ENCODE measurements at regions not wholly inside any gene's neighbourhood (a gene's known extent, or its start where the extent isn't known, plus 50 kb on each side); places are given as distances from the start of the nearest gene placed in this dataset.

DNA sequence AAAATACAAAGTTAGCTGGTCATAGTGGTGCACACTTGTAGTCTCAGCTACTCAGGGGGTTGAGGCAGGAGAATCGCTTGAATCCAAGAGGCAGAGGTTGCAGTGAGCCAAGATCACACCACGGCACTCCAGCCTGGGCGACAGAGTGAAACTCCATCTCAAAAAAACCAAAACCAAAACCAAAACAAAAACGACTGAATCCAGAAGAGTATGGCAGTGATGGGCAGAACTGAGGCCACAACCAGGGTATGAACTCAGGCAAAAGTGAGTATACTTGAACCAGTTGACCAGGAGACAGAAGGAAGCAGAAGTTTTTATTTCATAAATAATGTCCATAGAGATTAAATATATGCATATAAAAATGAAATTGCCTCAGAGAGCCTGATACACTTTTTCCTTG, 620.0 kb upstream of the SEL1L start:
- Mint-ChIP-seq H3K9me3 (peaks cover 11 to 13% of the 10 kb centered on the region in 2 donors), H3K4me1 (no peaks in the 10 kb centered on the region), H3K4me3 (no peak overlapping the region), H3K27ac (no peak overlapping the region), H3K27me3 (ENCODE audit: low read depth in 2 of 2) (no peaks in the 10 kb centered on the region), H3K36me3 (no peaks in the 10 kb centered on the region)
- Histone ChIP-seq H3K4me3 (ENCODE audit: low read length) (no peak overlapping the region), H3K36me3 (ENCODE audit: control insufficient read depth, insufficient read depth, low read length) (no peaks in the 10 kb centered on the region), H3K27ac (ENCODE audit: low read length) (no peak overlapping the region), H3K9me3 (ENCODE audit: control insufficient read depth, insufficient read depth, low read length) (peaks cover 2% of the 10 kb centered on the region), H3K27me3 (ENCODE audit: control insufficient read depth, insufficient read depth, low read length) (no peaks in the 10 kb centered on the region), H3K4me1 (ENCODE audit: control insufficient read depth, insufficient read depth, low read length) (no peaks in the 10 kb centered on the region)
- 84% methylated on average over 4 of the region's 4 CpGs for WGBS (ENCODE audit: insufficient coverage)
- ATAC-seq (no peak), DNase-seq (no peak)
- intact Hi-C loops (cut with micrococcal nuclease) = no loop called here
- no peak for TF ChIP-seq CTCF (IDR thresholded peaks at IDR 0.05)

DNA sequence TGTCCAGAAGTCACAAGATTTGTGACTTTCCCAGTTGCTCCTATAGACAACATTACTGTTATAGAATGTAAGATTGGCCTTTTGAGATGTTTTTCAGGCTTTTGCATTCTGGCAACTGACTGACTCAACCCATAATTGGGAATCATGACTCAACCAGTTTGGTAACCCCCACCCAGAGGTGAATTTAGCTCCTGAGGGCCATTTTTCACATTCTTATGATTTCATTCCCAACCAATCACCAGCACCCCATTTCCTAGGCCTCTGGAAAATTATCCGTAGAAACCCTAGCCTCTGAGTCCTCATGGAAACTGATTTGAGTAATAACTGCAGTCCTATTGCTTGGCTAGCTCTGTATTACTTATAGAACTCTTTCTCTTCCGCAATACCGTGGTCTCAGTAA, 626.0 kb upstream of the SEL1L start:
- no peak overlapping the region for H3K4me3 ChIP-seq (ENCODE audit: low read length)
- no peaks in the 10 kb centered on the region for H3K4me1 Mint-ChIP-seq
- H3K27me3 ChIP-seq (ENCODE audit: control insufficient read depth, insufficient read depth, low read length) = no peaks in the 10 kb centered on the region
- intact Hi-C loops (cut with micrococcal nuclease) = no loop called here
- no peak for TF ChIP-seq CTCF (IDR thresholded peaks at IDR 0.05)
- ATAC-seq (no peak), DNase-seq (no peak)
- WGBS (ENCODE audit: insufficient coverage) = 100% methylated on average over 3 of the region's 3 CpGs
- H3K36me3 ChIP-seq (ENCODE audit: control insufficient read depth, insufficient read depth, low read length) = no peaks in the 10 kb centered on the region
- no peak overlapping the region for H3K27ac Mint-ChIP-seq
- no peaks in the 10 kb centered on the region for H3K4me1 ChIP-seq (ENCODE audit: control insufficient read depth, insufficient read depth, low read length)
- H3K9me3 ChIP-seq (ENCODE audit: control insufficient read depth, insufficient read depth, low read length) = peaks cover 5% of the 10 kb centered on the region
- peaks cover 8% of the 10 kb centered on the region for H3K36me3 Mint-ChIP-seq
- H3K4me3 Mint-ChIP-seq = no peak overlapping the region
- H3K9me3 Mint-ChIP-seq = peaks cover 5 to 15% of the 10 kb centered on the region in 2 donors
- H3K27ac ChIP-seq (ENCODE audit: low read length) = no peak overlapping the region
- no peaks in the 10 kb centered on the region for H3K27me3 Mint-ChIP-seq (ENCODE audit: low read depth in 2 of 2)

DNA sequence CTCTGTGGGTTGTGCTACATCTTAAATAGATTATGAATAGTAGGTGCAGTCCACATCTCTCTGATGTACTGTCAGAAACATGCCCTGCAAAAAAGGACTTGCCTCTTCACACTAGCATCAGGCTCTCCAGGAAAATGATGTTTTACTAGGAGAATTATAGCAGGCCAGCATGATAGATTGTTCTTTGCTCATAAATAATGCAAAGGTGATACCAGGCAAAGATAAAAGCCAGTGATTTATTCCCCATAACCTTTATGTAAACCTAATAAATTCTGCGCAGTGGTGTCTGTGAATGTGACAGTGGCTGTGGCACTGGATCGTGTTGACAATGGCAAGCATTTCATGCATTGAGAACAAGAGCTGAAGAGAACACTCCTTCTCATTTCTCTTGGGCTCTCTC, 646.5 kb upstream of the SEL1L start:
- Histone ChIP-seq H3K27ac (ENCODE audit: low read length) (no peak overlapping the region), H3K9me3 (ENCODE audit: control insufficient read depth, insufficient read depth, low read length) (no peaks in the 10 kb centered on the region), H3K36me3 (ENCODE audit: control insufficient read depth, insufficient read depth, low read length) (no peaks in the 10 kb centered on the region), H3K4me3 (ENCODE audit: low read length) (no peak overlapping the region), H3K4me1 (ENCODE audit: control insufficient read depth, insufficient read depth, low read length) (no peaks in the 10 kb centered on the region), H3K27me3 (ENCODE audit: control insufficient read depth, insufficient read depth, low read length) (no peaks in the 10 kb centered on the region)
- peaks cover 8% of the 10 kb centered on the region for H3K36me3 Mint-ChIP-seq
- peaks cover 18 to 24% of the 10 kb centered on the region in 2 donors for H3K9me3 Mint-ChIP-seq
- H3K27me3 Mint-ChIP-seq (ENCODE audit: low read depth in 2 of 2) = no peaks in the 10 kb centered on the region
- no peak overlapping the region for H3K27ac Mint-ChIP-seq
- ATAC-seq = no peak
- H3K4me3 Mint-ChIP-seq = no peak overlapping the region
- intact Hi-C loops (cut with micrococcal nuclease) = no loop called here
- no peak for TF ChIP-seq CTCF (IDR thresholded peaks at IDR 0.05)
- no peak for DNase-seq
- 100% methylated on average over 2 of the region's 2 CpGs for WGBS (ENCODE audit: insufficient coverage)
- H3K4me1 Mint-ChIP-seq = no peaks in the 10 kb centered on the region

- ATAC-seq = no peak
- DNase-seq = no peak
- no peak overlapping the region for H3K4me3 ChIP-seq (ENCODE audit: low read length)
- intact Hi-C loops (cut with micrococcal nuclease) = no loop called here
- no peaks in the 10 kb centered on the region for H3K36me3 ChIP-seq (ENCODE audit: control insufficient read depth, insufficient read depth, low read length)
- TF ChIP-seq CTCF (IDR thresholded peaks at IDR 0.05) = no peak
- Mint-ChIP-seq H3K27me3 (ENCODE audit: low read depth in 2 of 2) (no peaks in the 10 kb centered on the region), H3K4me1 (no peaks in the 10 kb centered on the region), H3K27ac (no peak overlapping the region), H3K36me3 (peaks cover 8% of the 10 kb centered on the region), H3K9me3 (peaks cover 15 to 22% of the 10 kb centered on the region in 2 donors), H3K4me3 (no peak overlapping the region)
- H3K9me3 ChIP-seq (ENCODE audit: control insufficient read depth, insufficient read depth, low read length) = no peaks in the 10 kb centered on the region
- no peak overlapping the region for H3K27ac ChIP-seq (ENCODE audit: low read length)
- H3K4me1 ChIP-seq (ENCODE audit: control insufficient read depth, insufficient read depth, low read length) = no peaks in the 10 kb centered on the region
- H3K27me3 ChIP-seq (ENCODE audit: control insufficient read depth, insufficient read depth, low read length) = no peaks in the 10 kb centered on the region
Measured at GRCh38 chr14:82182646-82183045, 649.0 kb upstream of the SEL1L start.

All from natural killer cell (primary cell).